Endodermal cell (in vitro differentiated cells): ENCODE measurements at regions not wholly inside any gene's neighbourhood (a gene's known extent, or its start where the extent isn't known, plus 50 kb on each side); places are given as distances from the start of the nearest gene placed in this dataset.

Source experiments
- DNase-seq: peaks from one replicate; pipeline ENCODE4 v3.0.0-alpha.2; 2017
- H3K27ac ChIP-seq: 2 replicates; pipeline ENCODE4 v1.5.1; 2013; ENCODE audit warnings: mild to moderate bottlenecking, low read depth, low read length, moderate library complexity
- H3K27me3 ChIP-seq: 2 replicates; pipeline ENCODE4 v1.6.1; 2013; ENCODE audit warnings: mild to moderate bottlenecking, low read length, moderate library complexity; ENCODE audit not compliant: insufficient read depth, control insufficient read depth, poor library complexity, severe bottlenecking
- H3K36me3 ChIP-seq: 2 replicates; pipeline ENCODE4 v1.7.0; 2013; ENCODE audit warnings: mild to moderate bottlenecking, low read length, moderate library complexity; ENCODE audit not compliant: control insufficient read depth, insufficient read depth
- H3K4me1 ChIP-seq: one replicate; pipeline ENCODE4 v1.7.0; 2013; ENCODE audit warnings: low read length; ENCODE audit not compliant: control insufficient read depth, insufficient read depth
- H3K4me3 ChIP-seq: 2 replicates; pipeline ENCODE4 v1.5.1; 2013; ENCODE audit warnings: mild to moderate bottlenecking, low read length, moderate library complexity
- H3K9ac ChIP-seq: 2 replicates; pipeline ENCODE4 v1.6.1; 2013; ENCODE audit warnings: mild to moderate bottlenecking, low read length, moderate library complexity; ENCODE audit not compliant: poor library complexity, severe bottlenecking; ENCODE audit errors: extremely low read depth
- H3K9me3 ChIP-seq: 2 replicates; pipeline ENCODE4 v1.6.1; 2013; ENCODE audit warnings: mild to moderate bottlenecking, low read length, moderate library complexity; ENCODE audit not compliant: control insufficient read depth
- H3K27ac Mint-ChIP-seq: 2 replicates; pipeline ENCODE4 v1.8.0; 2020; ENCODE audit warnings: mixed read lengths
- H3K27me3 Mint-ChIP-seq: 2 replicates; pipeline ENCODE4 v1.8.0; 2021; ENCODE audit warnings: mild to moderate bottlenecking, mixed read lengths; ENCODE audit not compliant: insufficient read depth
- H3K36me3 Mint-ChIP-seq: 2 replicates; pipeline ENCODE4 v1.8.0; 2020; ENCODE audit warnings: low read depth, mixed read lengths
- H3K4me1 Mint-ChIP-seq: 2 replicates; pipeline ENCODE4 v1.8.0; 2020; ENCODE audit warnings: mixed read lengths
- H3K4me3 Mint-ChIP-seq: 2 replicates; pipeline ENCODE4 v1.8.0; 2020; ENCODE audit warnings: mild to moderate bottlenecking, moderate library complexity, mixed read lengths
- H3K9me3 Mint-ChIP-seq: 2 replicates; pipeline ENCODE4 v1.8.0; 2020; ENCODE audit warnings: mild to moderate bottlenecking, mixed read lengths
- CTCF ChIP-seq: fragments of 200-600 bp; sonication (generic); conservative IDR thresholded peaks from 2 replicates; pipeline ENCODE4 v1.5.0; 2021; ENCODE audit warnings: antibody characterized with exemption, mild to moderate bottlenecking
- WGBS, 2 experiments: methylation state at CpG; one replicate each; pipeline versions ENCODE4 v1.1.5 to v1.1.7; 2013; ENCODE audit warnings: missing lambda C conversion rate in 2 of 2, mixed read lengths in 1 of 2; ENCODE audit not compliant: insufficient coverage in 1 of 2, insufficient read length in 1 of 2; 5-methylcytosine and 5-hydroxymethylcytosine counted together

- peaks cover 6% of the 10 kb centered on the region for H3K4me1 Mint-ChIP-seq
- H3K9me3 ChIP-seq = peaks cover 3% of the 10 kb centered on the region
- H3K27me3 ChIP-seq = no peaks in the 10 kb centered on the region
- no peaks in the 10 kb centered on the region for H3K27me3 Mint-ChIP-seq
- H3K36me3 ChIP-seq = no peaks in the 10 kb centered on the region
- peaks cover 5% of the 10 kb centered on the region for H3K4me1 ChIP-seq
- H3K9ac ChIP-seq = no peak overlapping the region
- no peak for DNase-seq
- peak; percentile 77 for TF ChIP-seq CTCF
- no peak overlapping the region for H3K27ac Mint-ChIP-seq
- H3K4me3 ChIP-seq = no peak overlapping the region
- no peak overlapping the region for H3K27ac ChIP-seq
- no peak overlapping the region for H3K4me3 Mint-ChIP-seq
- no peaks in the 10 kb centered on the region for H3K9me3 Mint-ChIP-seq
- H3K36me3 Mint-ChIP-seq = no peaks in the 10 kb centered on the region
These were observed 711.4 kb downstream of the FSCB start for GRCh38 chr14:43795600-43796228.

- H3K27ac Mint-ChIP-seq = no peak overlapping the region
- no peak for DNase-seq
- no peak for TF ChIP-seq CTCF
These were observed 713.5 kb downstream of the FSCB start for GRCh38 chr14:43793579-43793978.

GRCh38 chr14:43792980-43793379 lies 714.1 kb downstream of the FSCB start:
- Mint-ChIP-seq H3K27ac (no peak overlapping the region), H3K9me3 (no peaks in the 10 kb centered on the region), H3K4me3 (no peak overlapping the region), H3K36me3 (no peaks in the 10 kb centered on the region), H3K27me3 (no peaks in the 10 kb centered on the region), H3K4me1 (peaks cover 12% of the 10 kb centered on the region)
- Histone ChIP-seq H3K27ac (no peak overlapping the region), H3K4me3 (no peak overlapping the region), H3K9me3 (peaks cover 3% of the 10 kb centered on the region), H3K27me3 (no peaks in the 10 kb centered on the region), H3K4me1 (peaks cover 5% of the 10 kb centered on the region), H3K36me3 (no peaks in the 10 kb centered on the region), H3K9ac (no peak overlapping the region)
- WGBS, 2 experiments = 88% methylated on average over 3 of the region's 3 CpGs; no CpG with 5 or more reads in 1 of the 2 experiments
- no peak for TF ChIP-seq CTCF
- DNase-seq = no peak

More at GRCh38 chr14:43793579-43793978, 713.5 kb downstream of the FSCB start:
- Histone ChIP-seq H3K4me3 (no peak overlapping the region), H3K9me3 (peaks cover 3% of the 10 kb centered on the region), H3K36me3 (no peaks in the 10 kb centered on the region), H3K4me1 (peaks cover 5% of the 10 kb centered on the region), H3K27me3 (no peaks in the 10 kb centered on the region), H3K27ac (no peak overlapping the region), H3K9ac (no peak overlapping the region)
- Mint-ChIP-seq H3K27me3 (no peaks in the 10 kb centered on the region), H3K4me3 (no peak overlapping the region), H3K36me3 (no peaks in the 10 kb centered on the region), H3K4me1 (peaks cover 12% of the 10 kb centered on the region), H3K9me3 (no peaks in the 10 kb centered on the region)
- WGBS, 2 experiments = 57 to 66% methylated on average over 1 to 2 of the region's 2 CpGs
